Hepatocyte (in vitro differentiated cells): ENCODE measurements at regions not wholly inside any gene's neighbourhood (a gene's known extent, or its start where the extent isn't known, plus 50 kb on each side); places are given as distances from the start of the nearest gene placed in this dataset.
"Not testable (repeated sequence)": the region's sequence is repeated elsewhere in the genome, so short reads cannot be mapped to it uniquely, and the experiment has no call there.

Source experiments
- DNase-seq: peaks from one replicate; pipeline ENCODE4 v3.0.0-alpha.2; 2016; ENCODE audit warnings: low spot score
- H2AFZ ChIP-seq: fragments of 200-600 bp; sonication (generic); 2 replicates; pipeline ENCODE4 v1.6.0; 2016; ENCODE audit warnings: antibody characterized with exemption, mild to moderate bottlenecking
- H3K27ac ChIP-seq: fragments of 200-600 bp; sonication (generic); 2 replicates; pipeline ENCODE4 v1.5.1; 2016; ENCODE audit warnings: mild to moderate bottlenecking
- H3K27me3 ChIP-seq: fragments of 200-600 bp; sonication (generic); 2 replicates; pipeline ENCODE4 v1.6.1; 2016
- H3K36me3 ChIP-seq: fragments of 200-600 bp; sonication (generic); replicated peaks from 2 replicates; pipeline ENCODE4 v1.5.1; 2016; ENCODE audit warnings: low read depth; ENCODE audit not compliant: insufficient read depth
- H3K4me1 ChIP-seq: fragments of 200-600 bp; sonication (generic); 2 replicates; pipeline ENCODE4 v1.5.1; 2016; ENCODE audit warnings: mild to moderate bottlenecking, moderate library complexity; ENCODE audit not compliant: insufficient read depth
- H3K4me2 ChIP-seq: fragments of 200-600 bp; sonication (generic); 2 replicates; pipeline ENCODE4 v1.6.0; 2016
- H3K4me3 ChIP-seq: fragments of 200-600 bp; sonication (generic); 2 replicates; pipeline ENCODE4 v1.5.1; 2016; ENCODE audit warnings: mild to moderate bottlenecking
- H3K79me2 ChIP-seq: fragments of 200-600 bp; sonication (generic); 2 replicates; pipeline ENCODE4 v1.6.0; 2017; ENCODE audit warnings: mild to moderate bottlenecking
- H3K9me2 ChIP-seq: fragments of 200-600 bp; sonication (generic); replicated peaks from 2 replicates; pipeline ENCODE4 v1.6.0; 2017; ENCODE audit warnings: mild to moderate bottlenecking; ENCODE audit not compliant: insufficient read depth
- H3K9me3 ChIP-seq: fragments of 200-600 bp; sonication (generic); 2 replicates; pipeline ENCODE4 v1.5.1; 2016; ENCODE audit warnings: low read depth, mild to moderate bottlenecking
- H4K20me1 ChIP-seq: fragments of 200-600 bp; sonication (generic); 2 replicates; pipeline ENCODE4 v1.6.0; 2016; ENCODE audit warnings: mild to moderate bottlenecking; ENCODE audit not compliant: insufficient read depth, poor library complexity, severe bottlenecking
- EZH2 ChIP-seq: fragments of 200-600 bp; sonication (generic); IDR thresholded peaks from 2 replicates; pipeline ENCODE4 v1.6.1; 2016; ENCODE audit warnings: antibody characterized with exemption, mild to moderate bottlenecking, borderline replicate concordance
- EZH2phosphoT487 ChIP-seq: fragments of 200-600 bp; sonication (generic); IDR thresholded peaks from one replicate; pipeline ENCODE4 v1.6.1; 2018; ENCODE audit warnings: antibody characterized with exemption, mild to moderate bottlenecking, low read depth, moderate library complexity; ENCODE audit not compliant: unreplicated experiment, severe bottlenecking
- WGBS: methylation state at CpG from one replicate; pipeline ENCODE4 v1.1.6; 2016; ENCODE audit warnings: low lambda C conversion rate; ENCODE audit errors: missing lambda C conversion rate; 5-methylcytosine and 5-hydroxymethylcytosine counted together
- TF ChIP-seq, protein P1 (sequence below): fragments of 200-600 bp; sonication (generic); IDR thresholded peaks from 2 replicates; pipeline ENCODE4 v1.5.1; 2016; ENCODE audit warnings: antibody characterized with exemption, mild to moderate bottlenecking; ENCODE audit not compliant: poor library complexity

DNA sequence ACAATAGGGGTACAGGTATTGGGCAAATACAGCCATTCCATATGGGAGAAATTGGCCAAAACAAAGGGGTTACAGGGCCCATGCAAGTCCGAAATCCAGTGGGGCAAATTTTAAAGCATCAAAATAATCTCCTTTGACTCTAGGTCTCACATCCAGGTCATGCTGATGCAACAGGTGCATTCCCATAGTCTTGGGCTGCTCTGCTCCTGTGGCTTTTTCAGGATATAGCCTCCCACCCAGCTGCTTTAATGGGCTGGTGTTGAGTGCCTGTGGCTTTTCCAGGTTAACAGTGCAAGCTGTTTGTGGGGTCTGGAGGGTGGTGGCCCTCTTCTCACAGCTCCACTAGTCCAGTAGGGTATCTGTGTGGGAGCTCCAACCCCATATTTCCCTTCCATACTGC is 607.1 kb downstream of the MEI4 start:
- Histone ChIP-seq H3K4me2 (no peak overlapping the region), H3K9me3 (no peaks in the 10 kb centered on the region), H2AFZ (no peak overlapping the region), H3K79me2 (no peaks in the 10 kb centered on the region), H3K36me3 (no peaks in the 10 kb centered on the region), H4K20me1 (no peaks in the 10 kb centered on the region), H3K4me1 (no peaks in the 10 kb centered on the region), H3K27ac (no peak overlapping the region), H3K9me2 (no peaks in the 10 kb centered on the region), H3K4me3 (no peak overlapping the region), H3K27me3 (no peaks in the 10 kb centered on the region)
- no peak for TF ChIP-seq EZH2
- TF ChIP-seq, protein P1, sequence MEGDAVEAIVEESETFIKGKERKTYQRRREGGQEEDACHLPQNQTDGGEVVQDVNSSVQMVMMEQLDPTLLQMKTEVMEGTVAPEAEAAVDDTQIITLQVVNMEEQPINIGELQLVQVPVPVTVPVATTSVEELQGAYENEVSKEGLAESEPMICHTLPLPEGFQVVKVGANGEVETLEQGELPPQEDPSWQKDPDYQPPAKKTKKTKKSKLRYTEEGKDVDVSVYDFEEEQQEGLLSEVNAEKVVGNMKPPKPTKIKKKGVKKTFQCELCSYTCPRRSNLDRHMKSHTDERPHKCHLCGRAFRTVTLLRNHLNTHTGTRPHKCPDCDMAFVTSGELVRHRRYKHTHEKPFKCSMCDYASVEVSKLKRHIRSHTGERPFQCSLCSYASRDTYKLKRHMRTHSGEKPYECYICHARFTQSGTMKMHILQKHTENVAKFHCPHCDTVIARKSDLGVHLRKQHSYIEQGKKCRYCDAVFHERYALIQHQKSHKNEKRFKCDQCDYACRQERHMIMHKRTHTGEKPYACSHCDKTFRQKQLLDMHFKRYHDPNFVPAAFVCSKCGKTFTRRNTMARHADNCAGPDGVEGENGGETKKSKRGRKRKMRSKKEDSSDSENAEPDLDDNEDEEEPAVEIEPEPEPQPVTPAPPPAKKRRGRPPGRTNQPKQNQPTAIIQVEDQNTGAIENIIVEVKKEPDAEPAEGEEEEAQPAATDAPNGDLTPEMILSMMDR = no peak
- TF ChIP-seq EZH2phosphoT487 = no peak
- 100% methylated on average over 1 of the region's 1 CpG for whole genome bisulfite sequencing
- no peak for DNase-seq

DNA sequence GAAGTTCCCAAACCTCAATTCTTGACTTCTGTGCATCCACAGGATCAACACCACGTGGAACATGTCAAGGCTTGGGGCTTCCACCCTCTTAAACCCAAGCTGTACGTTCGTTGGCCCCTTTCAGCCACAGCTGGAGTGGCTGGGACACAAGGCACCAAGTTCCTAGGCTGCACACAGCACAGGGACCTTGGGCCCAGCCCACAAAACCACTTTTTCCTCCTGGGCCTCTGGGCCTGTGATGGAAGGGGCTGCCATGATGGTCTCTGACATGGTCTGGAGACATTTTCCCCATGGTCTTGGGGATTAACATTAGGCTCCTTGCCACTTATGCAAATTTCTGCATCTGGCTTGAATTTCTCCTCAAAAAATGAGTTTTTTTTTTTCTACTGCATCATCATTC is 606.9 kb upstream of the IRAK1BP1 start:
- H3K4me3 ChIP-seq, H3K79me2 ChIP-seq, H3K4me1 ChIP-seq, H3K27me3 ChIP-seq, H3K27ac ChIP-seq, H4K20me1 ChIP-seq, H2AFZ ChIP-seq, H3K9me3 ChIP-seq, H3K9me2 ChIP-seq, H3K4me2 ChIP-seq, DNase-seq, H3K36me3 ChIP-seq: not testable (repeated sequence)
- 75% methylated on average over 2 of the region's 3 CpGs for WGBS

DNA sequence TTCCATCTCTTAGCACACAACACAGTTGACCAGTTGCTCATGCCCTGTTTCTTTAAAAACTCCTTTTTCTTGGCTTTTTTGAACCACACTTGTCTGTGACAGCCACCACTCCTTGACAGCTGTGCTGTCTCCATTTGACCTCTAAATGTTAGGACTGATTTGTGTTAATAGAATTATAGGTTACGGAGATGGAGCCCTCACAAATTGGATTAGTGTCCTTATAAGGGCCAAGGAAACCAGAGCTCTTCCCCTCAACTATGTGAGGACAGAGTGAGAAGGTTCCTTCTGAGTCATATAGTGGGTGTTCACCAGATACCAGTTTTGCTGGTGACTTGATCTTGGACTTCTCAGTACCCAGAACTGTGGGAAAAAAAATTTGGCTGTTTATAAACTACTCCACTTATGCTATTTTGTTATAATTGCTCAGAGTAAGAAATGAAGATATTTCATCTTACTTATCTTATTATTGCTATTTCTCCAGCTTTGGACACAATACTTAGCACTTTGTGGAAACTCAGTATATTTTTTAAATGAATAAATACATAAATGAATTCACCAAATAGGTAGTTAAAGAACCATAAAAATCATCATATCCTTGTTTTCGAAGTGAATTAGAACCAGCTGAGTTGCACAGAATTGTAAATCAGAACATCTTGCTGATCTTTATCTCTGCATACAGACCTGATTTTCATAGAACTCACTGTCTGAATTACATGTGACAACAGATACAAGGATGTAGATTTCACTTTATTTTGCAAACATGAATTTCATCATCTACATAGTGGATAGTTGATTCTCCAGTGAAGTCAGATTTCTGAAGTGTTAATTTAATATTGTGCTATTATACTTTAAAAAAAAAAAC is 598.5 kb upstream of the IRAK1BP1 start:
- no peaks in the 10 kb centered on the region for H3K4me1 ChIP-seq
- H3K4me2 ChIP-seq = no peak overlapping the region
- H4K20me1 ChIP-seq = no peaks in the 10 kb centered on the region
- H3K9me2 ChIP-seq = no peaks in the 10 kb centered on the region
- no peak for TF ChIP-seq EZH2
- no peak for TF ChIP-seq EZH2phosphoT487
- TF ChIP-seq, protein P1 = no peak
- 76% methylated on average over 2 of the region's 2 CpGs for WGBS
- no peak overlapping the region for H3K4me3 ChIP-seq
- no peak overlapping the region for H2AFZ ChIP-seq
- no peaks in the 10 kb centered on the region for H3K9me3 ChIP-seq
- no peak for DNase-seq
- H3K27ac ChIP-seq = no peak overlapping the region
- H3K79me2 ChIP-seq = no peaks in the 10 kb centered on the region
- H3K27me3 ChIP-seq = no peaks in the 10 kb centered on the region
- no peaks in the 10 kb centered on the region for H3K36me3 ChIP-seq

DNA sequence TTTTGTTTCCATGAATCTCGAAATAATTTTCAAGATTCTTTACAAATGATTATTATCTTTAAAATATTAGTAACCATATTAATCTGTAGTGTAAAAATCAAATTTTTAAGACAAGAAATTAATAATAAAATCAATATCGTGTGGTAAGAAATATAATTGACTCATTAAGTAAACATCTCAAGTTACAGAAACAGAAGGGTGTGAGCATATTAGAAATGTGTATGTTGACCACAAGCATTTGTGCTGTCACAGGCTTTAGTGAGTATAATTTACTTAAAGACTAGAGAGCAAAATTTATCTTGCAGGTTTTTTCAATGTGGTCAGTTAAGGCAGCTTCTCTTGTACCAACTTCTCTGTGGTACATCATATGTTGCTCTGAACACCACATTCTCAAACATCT is 566.5 kb upstream of the IRAK1BP1 start:
- Histone ChIP-seq H3K79me2 (no peaks in the 10 kb centered on the region), H3K9me2 (no peaks in the 10 kb centered on the region), H2AFZ (no peak overlapping the region), H3K36me3 (no peaks in the 10 kb centered on the region), H3K9me3 (no peaks in the 10 kb centered on the region), H3K27me3 (no peaks in the 10 kb centered on the region), H3K4me2 (no peak overlapping the region), H4K20me1 (no peaks in the 10 kb centered on the region), H3K4me1 (no peaks in the 10 kb centered on the region), H3K27ac (no peak overlapping the region), H3K4me3 (no peak overlapping the region)
- DNase-seq = no peak
- WGBS = 67% methylated on average over 2 of the region's 2 CpGs
- TF ChIP-seq EZH2phosphoT487 (no peak), EZH2 (no peak)
- TF ChIP-seq, protein P1 = no peak
